MM.1S (cell line): ENCODE measurements at regions not wholly inside any gene's neighbourhood (a gene's known extent, or its start where the extent isn't known, plus 50 kb on each side); places are given as distances from the start of the nearest gene placed in this dataset.

Experiments
- EZH2 ChIP-seq: fragments of 300-600 bp; sonication (generic); optimal IDR thresholded peaks from 2 replicates; pipeline ENCODE3; 2017; ENCODE audit warnings: low read depth, mild to moderate bottlenecking, antibody characterized with exemption, low read length, mixed read lengths
- TF ChIP-seq, protein P1 (sequence below): fragments of 300-600 bp; sonication (generic); IDR thresholded peaks from 2 replicates; pipeline ENCODE4 v1.5.1; 2016; ENCODE audit warnings: antibody characterized with exemption, low read length, mixed read lengths

GRCh38 chr6:166757232-166758135 lies 130.4 kb upstream of the RPS6KA2 start:
- no peak for TF ChIP-seq EZH2
- TF ChIP-seq, protein P1, sequence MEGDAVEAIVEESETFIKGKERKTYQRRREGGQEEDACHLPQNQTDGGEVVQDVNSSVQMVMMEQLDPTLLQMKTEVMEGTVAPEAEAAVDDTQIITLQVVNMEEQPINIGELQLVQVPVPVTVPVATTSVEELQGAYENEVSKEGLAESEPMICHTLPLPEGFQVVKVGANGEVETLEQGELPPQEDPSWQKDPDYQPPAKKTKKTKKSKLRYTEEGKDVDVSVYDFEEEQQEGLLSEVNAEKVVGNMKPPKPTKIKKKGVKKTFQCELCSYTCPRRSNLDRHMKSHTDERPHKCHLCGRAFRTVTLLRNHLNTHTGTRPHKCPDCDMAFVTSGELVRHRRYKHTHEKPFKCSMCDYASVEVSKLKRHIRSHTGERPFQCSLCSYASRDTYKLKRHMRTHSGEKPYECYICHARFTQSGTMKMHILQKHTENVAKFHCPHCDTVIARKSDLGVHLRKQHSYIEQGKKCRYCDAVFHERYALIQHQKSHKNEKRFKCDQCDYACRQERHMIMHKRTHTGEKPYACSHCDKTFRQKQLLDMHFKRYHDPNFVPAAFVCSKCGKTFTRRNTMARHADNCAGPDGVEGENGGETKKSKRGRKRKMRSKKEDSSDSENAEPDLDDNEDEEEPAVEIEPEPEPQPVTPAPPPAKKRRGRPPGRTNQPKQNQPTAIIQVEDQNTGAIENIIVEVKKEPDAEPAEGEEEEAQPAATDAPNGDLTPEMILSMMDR: no peak
